NCI-H1930 (cell line): ENCODE measurements at regions not wholly inside any gene's neighbourhood (a gene's known extent, or its start where the extent isn't known, plus 50 kb on each side); places are given as distances from the start of the nearest gene placed in this dataset.
"Not testable (repeated sequence)": the region's sequence is repeated elsewhere in the genome, so short reads cannot be mapped to it uniquely, and the experiment has no call there.

Experiments
- DNase-seq, 2 experiments: peaks; one replicate each; lab custom pipeline; 2025; lab: John Stamatoyannopoulos, UW

DNA sequence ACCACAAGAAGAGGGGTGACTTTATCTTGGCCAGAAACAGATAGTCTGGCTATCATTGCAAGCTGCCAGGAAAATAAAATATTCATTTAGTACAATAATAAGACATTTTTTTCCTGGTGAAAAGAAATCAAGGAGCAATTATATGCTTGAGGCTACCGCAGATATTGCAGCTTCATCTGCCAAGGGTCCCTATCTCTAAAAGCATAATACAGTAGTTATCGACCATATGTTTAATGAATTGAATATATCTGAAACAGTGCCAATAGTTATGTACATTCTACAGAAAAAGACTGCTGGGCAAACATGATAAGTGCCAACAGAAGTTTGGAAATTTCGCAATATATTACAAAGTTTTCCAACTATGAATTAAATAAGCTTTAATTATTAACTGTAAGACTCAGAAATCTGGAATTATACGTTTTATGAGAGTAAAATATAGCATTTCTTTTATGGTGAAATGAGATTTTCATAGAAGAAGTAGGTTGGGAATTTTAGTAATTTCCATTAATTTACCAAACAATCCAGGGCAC lies 561.1 kb upstream of the ZP4 start:
- DNase-seq: no peak

DNA sequence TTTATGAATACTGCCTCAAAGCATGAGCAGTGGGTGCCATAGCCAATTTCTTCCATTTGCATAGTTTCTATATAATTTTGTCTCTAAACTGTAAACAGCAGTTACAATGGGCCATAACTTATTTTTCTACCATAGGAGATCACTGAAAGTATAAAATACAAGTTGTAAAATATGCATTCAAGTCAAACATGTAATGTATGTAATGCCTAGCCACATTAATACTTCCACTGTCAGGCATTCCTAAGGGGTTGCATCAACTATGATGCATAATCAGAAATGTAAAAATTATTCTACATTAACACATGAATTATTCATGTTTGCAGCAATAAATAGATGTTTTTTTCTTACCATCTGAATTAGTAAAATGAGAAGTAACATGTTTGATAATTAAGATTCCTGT lies 560.3 kb upstream of the ZP4 start:
- no peak for DNase-seq

DNA sequence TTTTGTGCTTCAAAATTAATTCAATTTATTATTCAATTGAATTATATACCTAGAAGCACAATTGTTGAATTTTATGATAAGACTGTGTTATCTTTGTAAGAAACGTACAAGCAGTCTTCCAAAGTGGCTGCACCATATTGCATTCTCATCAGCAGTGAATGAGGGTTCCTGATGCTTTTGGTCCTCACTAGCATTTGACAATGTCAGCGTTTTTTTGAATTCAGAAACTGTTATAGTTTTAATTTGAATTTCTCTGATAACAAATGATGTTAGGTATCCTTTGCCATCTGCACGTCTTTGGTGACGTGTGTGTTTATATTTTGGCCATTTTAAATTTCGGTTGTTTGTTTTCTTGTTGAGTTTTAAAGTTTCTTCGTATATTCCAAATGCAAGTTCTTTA lies 553.0 kb upstream of the ZP4 start:
- DNase-seq: no peak

DNA sequence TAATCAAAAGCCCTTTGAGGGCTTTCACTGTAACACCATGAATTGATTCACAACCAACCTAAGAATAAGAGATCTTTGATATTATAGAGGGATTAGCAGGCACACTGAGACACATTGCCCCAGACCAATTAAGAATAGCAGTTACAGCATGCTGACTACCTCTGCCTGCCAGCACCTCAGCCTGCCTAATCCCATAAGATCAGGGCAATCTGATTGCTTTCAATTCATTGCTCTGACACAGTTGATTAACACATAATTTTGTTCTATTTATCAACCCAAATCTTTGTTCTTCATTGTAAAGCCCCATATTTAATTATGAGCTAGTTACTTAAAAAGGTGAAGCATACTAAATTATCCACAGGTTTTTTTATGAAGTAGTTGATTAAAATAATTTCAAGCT lies 548.8 kb upstream of the ZP4 start:
- DNase-seq: no peak

DNA sequence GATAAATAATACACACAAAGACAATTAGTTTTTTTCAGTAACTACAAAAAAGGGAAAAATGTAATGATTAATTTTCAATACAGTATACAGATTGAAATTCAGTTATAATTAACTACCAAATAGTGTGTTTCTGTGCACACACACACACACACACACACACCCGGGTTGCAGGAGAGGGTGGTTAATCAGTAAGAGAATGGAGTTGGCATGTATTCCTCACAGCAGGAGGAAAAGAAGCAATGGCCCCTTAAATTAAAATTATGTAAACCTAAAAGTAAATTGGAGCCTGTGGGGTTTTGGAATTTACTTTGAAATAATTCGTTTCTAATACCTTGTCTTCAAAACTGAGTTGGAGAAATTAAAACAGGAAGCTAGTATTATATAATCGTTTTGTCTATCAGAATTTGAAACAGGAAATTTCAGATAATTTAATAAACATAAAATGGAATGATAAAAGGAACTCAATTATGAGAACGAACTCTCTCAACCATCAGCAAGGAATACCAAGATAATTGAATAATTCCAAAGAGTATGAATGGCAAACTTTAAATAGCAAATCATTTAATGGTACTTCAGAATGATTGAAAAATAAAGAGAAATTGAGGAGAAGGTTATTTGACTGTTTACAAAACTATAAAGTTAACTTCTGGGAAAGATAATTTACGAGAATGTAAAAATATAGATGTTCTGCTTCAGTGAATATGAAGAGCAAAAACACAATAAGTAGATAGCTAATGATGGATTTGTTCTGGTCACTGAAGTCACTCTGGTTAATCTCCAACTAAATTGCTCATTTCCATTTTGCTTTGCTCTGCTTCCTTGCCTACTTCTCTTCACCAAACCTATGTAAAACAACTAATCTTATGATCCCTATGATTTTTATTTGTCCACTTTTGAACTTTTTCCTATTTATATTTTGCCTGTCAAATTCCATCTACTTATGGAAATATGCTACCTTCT lies 547.9 kb upstream of the ZP4 start:
- DNase-seq: no peak

DNA sequence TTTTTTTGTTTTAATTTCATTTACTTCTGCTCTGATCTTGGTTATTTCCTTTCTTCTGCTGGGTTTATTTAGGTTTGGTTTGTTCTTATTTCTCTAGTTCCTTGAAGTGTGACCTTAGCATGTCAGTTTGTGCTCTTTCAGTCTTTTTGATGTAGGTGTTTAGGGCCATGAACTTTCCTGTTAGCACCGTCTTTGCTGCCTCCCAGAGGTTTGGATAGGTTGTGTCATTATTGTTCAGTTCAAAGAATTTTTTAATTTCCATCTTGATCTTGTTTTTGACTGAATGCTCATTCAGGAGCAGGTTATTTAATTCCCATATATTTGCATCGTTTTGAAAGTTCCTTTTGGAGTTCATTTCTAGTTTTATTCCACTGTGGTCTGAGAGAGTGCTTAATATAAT lies 539.0 kb upstream of the ZP4 start:
- DNase-seq: not testable (repeated sequence)

DNA sequence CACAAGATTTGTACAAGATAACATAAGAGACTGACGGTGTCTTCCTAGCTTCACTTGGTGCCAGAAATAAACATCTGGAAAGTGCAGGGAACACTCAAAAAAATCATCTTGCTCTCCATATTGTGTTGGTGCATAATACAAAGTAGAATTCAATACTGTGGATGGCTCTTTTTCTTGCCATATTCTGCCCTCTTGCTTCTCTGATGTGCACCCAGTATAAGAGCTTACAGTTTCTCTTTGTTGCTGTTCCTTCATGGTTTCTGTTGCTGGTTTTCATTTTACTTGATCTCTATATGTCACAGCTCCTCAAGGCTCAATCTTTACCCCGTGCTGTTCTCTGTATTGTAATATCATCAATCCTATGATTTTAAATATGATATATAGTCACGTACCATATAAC lies 528.5 kb upstream of the ZP4 start:
- DNase-seq: no peak

DNA sequence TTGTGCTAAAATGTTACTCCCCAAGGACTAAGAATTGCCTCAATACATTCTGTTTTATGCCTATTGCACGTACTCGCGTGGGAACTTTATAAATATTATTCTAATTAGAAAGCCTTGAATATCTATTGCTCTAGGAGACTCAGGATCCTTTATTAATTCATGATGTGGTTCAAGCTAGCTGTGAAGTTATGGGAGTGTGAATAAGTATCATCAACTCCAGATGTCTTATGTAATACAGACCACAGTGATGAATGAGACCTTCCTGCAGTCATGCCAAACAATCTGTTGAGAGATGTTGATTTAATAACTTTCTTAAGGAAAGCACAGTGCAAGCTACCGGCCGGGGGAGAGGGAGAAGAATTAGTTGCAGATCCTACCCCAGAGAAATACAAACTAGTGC lies 519.2 kb upstream of the ZP4 start:
- no peak for DNase-seq

DNA sequence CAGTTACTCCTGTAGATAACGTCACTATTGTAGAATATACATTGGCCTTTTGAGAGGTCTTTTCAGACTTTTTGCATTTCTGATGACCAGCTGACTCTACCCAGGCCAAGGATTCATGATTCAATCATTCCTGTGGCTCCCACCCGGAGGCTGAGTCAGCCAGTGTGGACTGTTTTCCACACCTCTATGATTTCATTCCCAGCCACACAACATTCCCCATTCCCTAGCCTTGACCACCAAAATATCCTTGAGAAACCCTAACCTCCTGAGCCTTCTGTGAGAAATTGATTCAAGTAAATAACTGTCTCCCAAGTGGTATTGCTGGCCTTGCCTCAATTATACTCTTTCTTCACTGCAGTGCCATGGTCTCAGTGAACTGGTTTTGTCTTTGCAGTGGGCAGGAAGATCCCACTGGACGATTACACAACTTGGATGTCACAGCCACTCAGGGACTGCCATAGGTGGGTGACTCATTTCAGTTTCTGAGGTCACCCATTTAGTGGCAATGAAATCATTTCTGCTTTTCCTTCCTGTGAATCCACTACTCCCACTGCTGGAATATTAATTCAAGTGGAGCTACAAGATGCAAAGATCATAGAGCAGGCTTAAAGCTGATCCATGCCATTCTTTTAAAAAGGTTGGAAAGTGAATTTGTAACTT lies 518.6 kb upstream of the ZP4 start:
- no peak for DNase-seq

DNA sequence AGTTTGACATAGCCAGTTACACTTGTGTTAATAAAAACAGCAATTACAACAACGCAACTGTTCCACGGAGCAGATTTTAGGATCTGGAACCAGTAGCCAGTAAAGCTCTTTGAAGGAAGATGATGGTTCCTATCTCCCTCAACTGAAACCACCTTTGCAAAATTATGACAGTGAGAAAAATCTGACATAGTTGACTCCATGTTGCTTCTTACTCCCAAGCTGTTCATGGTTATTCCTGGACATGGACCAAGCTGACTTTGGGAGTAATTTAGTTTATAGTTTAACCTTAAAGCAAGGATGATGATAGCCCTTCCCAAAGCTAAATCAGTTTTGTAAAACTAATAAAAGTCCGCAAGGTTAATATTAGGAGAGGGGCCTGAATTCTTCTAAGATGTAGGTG lies 518.0 kb upstream of the ZP4 start:
- DNase-seq: no peak

DNA sequence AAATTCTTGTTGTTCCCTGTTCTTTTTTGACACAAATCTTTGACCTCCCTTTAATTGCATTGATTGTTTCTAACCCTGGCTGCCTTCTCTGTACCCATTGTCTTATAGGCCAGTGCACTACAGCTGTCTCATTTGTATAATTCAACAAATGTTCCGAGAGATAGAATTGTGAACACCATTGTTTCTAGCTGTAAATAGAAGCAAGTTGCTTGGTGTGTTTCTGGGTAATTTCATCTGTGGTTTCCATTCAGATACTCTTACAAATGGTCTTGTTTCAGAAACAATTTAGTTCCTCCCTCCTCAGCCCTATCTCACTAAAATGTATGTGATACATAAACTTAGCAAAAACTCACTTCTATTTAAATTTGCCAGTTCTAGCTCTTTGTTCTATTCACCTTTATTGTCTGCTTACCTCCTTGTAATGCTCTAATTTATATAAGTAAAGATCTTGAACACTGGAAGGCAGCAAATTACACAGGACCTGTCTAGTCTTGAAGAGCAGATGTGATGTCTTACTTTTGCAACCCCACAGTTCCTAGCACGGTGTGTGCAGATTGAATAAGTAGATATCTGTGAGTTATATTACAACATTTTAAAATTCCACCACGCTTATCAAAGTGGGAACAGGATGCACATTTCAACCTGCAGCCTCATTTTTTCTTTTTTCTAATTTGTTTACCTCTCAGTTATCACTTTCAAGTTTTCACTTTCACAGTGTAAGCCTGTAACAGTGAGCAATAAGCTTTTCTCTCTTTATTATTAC lies 515.6 kb upstream of the ZP4 start:
- no peak for DNase-seq

DNA sequence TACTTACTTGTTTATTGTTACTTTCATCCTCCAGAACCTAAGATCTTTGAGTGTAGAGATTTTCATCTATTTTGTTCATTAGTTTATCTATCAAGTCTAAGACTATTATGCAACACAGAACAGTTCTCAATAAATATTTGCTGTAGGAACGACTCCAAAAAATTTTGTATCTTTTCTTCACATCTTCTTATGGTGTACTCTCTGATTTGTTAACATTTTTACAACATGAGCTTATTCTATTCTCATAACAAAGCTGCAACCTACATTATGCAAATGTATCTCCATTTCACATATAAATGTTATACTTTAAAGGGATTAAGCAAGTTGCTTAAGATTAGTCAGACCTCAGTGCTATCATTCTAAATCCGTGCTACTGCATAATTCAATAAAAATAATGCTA lies 514.2 kb upstream of the ZP4 start:
- DNase-seq: no peak

DNA sequence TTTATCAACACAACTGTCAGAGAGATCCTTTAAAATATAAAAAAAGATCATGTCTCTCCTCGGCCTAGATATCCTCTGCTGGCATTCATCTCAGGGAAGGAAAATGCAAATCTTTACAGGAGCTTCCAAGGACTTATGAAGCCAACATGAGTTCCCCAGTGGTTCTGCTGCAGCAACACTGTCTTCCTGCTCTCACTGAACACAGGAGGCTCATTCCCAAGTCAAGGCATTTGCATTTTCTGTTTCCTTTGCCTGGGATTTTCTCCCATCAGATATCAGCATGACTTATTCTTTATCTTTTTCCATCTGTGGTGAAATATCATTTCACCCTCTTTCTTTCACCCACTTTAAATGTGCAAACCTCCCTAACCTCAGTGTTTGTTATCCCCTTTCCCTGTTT lies 513.8 kb upstream of the ZP4 start:
- DNase-seq: no peak

DNA sequence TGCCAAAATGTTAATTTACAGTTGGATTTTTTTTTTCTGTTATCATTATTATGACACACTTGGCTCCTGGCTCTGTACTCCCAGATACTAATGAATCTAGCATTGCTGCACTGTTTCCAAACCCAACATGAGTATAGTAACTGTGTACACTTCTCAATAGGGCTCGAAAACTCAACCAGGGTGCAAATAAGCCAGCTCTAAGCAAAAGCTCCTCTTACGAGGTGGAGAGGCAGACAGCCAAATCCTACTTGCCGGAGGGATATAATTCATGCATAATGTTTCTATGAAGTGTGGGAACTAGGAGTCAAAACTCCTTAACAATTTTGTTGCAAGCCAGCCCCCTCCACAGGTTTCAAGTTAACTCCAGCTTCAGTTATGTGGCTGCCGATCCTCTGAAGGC lies 510.4 kb upstream of the ZP4 start:
- no peak for DNase-seq

DNA sequence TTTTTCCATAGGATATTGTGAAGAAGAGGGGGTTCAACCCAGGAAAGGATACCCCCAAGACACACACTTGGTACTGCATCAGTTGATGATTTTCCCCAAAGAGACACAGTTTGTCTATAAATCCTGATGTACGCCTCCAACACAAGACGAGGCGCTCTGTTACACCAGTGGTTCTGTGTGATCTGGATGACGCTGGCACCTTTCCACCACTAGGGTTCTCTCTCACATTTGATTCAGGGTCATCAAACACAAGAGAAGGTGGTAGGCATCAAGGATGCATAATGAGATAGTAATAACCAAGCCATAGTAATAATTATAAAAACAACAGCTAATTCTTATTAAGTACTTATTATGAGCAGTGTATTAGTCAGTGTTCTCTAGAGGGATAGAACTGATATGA lies 508.8 kb upstream of the ZP4 start:
- no peak for DNase-seq

DNA sequence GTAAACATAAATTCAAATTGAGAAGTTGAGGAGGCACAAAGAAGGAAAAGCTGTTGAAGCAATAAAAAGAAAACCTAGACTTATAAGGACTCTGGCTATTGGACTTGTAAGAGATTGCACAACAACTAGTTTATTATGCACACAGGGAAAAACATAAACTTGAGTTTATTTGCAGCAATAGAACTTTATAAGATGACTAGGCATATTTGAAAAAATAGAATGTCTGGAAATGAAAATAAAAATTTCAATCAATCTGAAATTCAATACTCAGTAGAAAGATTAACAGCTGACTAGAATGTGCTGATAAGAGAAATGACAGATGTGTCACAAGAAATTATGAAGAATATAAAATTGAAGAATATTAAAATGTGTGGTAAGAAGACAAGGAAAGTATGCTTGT lies 505.4 kb upstream of the ZP4 start:
- no peak for DNase-seq

DNA sequence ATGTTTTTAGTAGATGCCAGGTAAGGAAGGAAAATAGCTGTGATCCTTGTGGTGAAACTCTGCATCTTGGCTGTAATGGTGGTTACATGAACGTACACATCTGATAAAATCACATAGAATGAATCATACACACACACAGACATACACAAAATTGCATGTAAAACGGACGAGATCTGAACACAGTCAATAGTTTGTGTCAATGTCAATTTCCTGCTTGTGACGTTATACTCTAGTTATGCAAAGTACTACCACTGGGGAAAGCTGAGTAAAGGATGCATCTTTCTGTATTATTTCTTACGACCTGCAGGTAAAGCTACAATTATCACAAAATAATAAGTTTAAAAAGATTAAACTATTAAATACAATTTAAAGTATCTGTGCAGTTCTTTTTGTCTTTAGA lies 493.7 kb upstream of the ZP4 start:
- no peak for DNase-seq

DNA sequence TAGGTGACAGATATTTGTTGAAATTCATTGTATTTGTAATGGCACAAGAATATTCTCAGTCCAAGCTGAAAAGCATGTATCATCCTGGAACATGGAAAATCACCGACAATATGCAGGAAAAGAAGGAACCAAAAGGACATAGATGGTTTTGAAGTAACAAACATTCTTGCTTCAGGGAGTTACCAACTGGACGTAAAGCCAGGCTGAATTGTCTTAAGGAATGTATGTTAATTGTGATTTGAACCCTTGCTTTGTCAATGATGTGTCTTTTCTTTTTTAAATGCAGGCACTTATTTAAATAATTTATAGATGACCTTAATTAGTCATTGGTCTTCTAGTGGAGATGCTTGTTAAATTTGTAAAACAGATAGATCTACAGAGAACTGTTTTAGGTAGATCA lies 489.4 kb upstream of the ZP4 start:
- no peak for DNase-seq

DNA sequence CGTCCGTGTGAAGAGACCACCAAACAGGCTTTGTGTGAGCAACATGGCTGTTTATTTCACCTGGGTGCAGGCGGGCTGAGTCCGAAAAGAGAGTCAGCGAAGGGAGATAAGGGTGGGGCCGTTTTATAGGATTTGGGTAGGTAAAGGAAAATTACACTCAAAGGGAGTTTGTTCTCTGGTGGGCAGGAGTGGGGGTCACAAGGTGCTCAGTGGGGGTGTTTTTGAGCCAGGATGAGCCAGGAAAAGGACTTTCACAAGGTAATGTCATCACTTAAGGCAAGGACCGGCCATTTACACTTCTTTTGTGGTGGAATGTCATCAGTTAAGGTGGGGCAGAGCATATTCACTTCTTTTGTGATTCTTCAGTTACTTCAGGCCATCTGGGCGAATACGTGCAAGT lies 488.7 kb upstream of the ZP4 start:
- not testable (repeated sequence) for DNase-seq

DNA sequence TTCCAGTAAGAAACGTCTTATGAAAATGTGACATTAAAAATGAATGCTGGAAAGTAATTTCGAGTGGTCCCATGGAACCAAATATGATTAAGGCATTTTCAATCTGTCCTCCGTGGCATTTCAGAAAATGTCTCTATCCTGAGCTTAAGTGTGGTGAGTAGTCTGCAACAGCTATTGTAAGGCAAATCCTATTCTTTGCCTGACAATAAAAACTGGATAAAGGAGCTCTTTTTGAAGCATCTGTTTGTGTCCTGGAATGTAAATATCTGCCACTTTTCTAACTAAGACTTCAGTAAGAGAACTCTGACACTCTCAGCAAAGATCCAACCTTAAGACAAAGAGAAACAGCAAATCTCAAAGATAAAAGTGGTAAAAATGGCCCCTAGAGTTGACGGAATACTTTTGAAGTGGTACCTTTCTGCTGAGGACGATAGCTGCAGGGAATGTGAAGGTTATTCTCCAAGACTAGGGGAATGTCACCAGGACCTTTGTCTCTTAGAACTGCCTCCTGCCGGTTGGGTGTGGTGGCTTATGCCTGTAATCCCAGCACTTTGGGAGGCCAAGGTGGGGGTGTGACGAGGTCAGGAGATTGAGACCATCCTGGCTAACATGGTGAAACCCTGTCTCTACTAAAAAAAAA lies 486.7 kb upstream of the ZP4 start:
- no peak for DNase-seq

DNA sequence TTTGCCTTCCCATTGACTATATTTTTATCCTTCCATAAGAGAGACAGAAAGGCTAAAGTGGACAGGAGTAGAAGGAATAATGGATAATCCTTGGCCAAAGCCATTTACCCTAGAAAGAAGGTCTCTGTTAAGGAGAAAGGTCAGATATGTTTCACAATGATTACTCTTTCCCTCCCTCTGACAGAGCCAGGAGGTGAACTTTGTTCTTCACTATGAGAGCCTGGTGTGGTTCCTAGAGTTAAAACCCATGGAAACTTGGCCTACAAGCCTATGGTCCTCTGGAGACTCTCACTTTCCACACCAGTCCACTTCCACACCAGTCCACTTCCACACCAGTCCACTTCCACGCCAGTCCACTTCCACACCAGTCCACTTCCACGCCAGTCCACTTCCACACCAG lies 479.9 kb upstream of the ZP4 start:
- DNase-seq: no peak

DNA sequence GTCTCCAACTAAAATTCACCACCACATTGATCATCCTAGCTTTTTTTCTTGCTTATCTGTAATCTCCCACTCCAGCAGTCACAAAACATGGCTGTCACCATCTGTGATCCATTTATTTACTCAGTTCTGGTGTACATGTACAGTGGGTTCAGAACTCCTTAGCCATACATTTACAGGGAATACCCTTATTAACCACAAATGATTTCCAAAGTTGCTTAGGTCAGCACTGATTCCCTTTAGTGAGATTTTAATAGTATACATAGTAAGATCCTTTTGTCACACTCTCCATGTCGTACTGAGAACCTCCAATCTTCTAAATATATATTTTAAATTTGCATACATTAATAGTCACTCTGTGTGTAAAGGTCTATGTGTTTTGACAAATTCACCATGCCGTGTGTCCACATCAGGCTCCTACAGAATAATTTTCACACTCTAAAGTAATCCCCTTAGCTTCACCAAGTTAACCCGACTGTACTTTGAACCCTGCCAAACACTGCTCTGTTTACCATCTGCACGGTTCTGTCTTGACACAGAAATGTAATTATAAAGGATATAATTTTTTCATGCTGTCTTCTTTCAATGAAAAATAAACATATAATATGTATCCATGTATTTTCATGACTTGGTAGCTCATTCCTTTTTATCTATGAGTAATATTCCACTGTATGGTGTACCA lies 473.6 kb upstream of the ZP4 start:
- DNase-seq: no peak
